GM12878 (cell line): ENCODE measurements at regions not wholly inside any gene's neighbourhood (a gene's known extent, or its start where the extent isn't known, plus 50 kb on each side); places are given as distances from the start of the nearest gene placed in this dataset.

Experiments
- ATAC-seq: fragments of 200-7000 bp; cut with Tn5 transposase; 3 replicates; pipeline ENCODE4 v1.9.1; 2020; ENCODE audit warnings: mild to moderate bottlenecking, moderate library complexity
- BruUV-seq: library from RNA; stranded (reverse); fragments of 400-500 nt; replicated peaks from 2 replicates; lab custom pipeline; 2021; lab: Mats Ljungman, UMichigan
- CTCF ChIA-PET: fragments of 300-600 bp; sonication (Branson Sonifier 250); formaldehyde crosslinking; extraction: SDS; loops from one replicate; lab custom pipeline; 2021; ENCODE audit warnings: inconsistent platforms; lab: Yijun Ruan, JAX
- POLR2A ChIA-PET: fragments of 350-600 bp; formaldehyde crosslinking; extraction: SDS; loops from one replicate; lab custom pipeline; 2021; ENCODE audit warnings: inconsistent platforms; lab: Charles Lee
- RAD21 ChIA-PET: fragments of 300-600 bp; sonication (Branson Sonifier 250); formaldehyde crosslinking; loops from one replicate; lab custom pipeline; 2023; ENCODE audit warnings: antibody characterized with exemption; ENCODE audit not compliant: unreplicated experiment; lab: Charles Lee
- SMC1A ChIA-PET: fragments of 300-600 bp; sonication (Branson Sonifier 250); formaldehyde crosslinking; loops from one replicate; lab custom pipeline; 2023; ENCODE audit not compliant: unreplicated experiment, uncharacterized antibody; lab: Charles Lee
- DNase-seq: peaks from one replicate; pipeline ENCODE4 v3.0.0-alpha.2; 2011; ENCODE audit warnings: low read depth, low spot score
- FAIRE-seq: peaks from 3 replicates; lab custom pipeline; 2011; peaks lifted over from hg19 to GRCh38; lab: Jason Lieb, UNC
- H2AFZ ChIP-seq: 2 replicates; pipeline ENCODE4 v1.6.0; 2011; ENCODE audit warnings: low read depth, low read length, control low read depth; ENCODE audit not compliant: control insufficient read depth
- H3K27ac ChIP-seq: 2 replicates; pipeline ENCODE4 v1.5.1; 2011; ENCODE audit warnings: control low read depth; ENCODE audit not compliant: control insufficient read depth, insufficient read depth
- H3K27me3 ChIP-seq, 2 experiments: replicated peaks in 1 of 2; 2 replicates each; pipeline versions ENCODE4 v1.6.0 to v1.6.1; 2011; ENCODE audit warnings: low read length in 1 of 2; ENCODE audit not compliant: control insufficient read depth in 2 of 2, insufficient read depth in 2 of 2
- H3K36me3 ChIP-seq, 2 experiments: 2 replicates each; pipeline ENCODE4 v1.5.1; 2011; ENCODE audit warnings: low read length in 1 of 2; ENCODE audit not compliant: control insufficient read depth in 2 of 2, insufficient read depth in 2 of 2
- H3K4me1 ChIP-seq: 2 replicates; pipeline ENCODE4 v1.6.1; 2011; ENCODE audit warnings: mild to moderate bottlenecking, low read length, moderate library complexity, mixed read lengths; ENCODE audit not compliant: control insufficient read depth, insufficient read depth
- H3K4me2 ChIP-seq: 2 replicates; pipeline ENCODE4 v1.6.0; 2011; ENCODE audit warnings: control low read depth; ENCODE audit not compliant: control insufficient read depth, insufficient read depth
- H3K4me3 ChIP-seq: fragments of 200-600 bp; sonication (generic); 2 replicates; pipeline ENCODE4 v1.5.1; 2016
- H3K79me2 ChIP-seq: 2 replicates; pipeline ENCODE4 v1.6.0; 2011; ENCODE audit warnings: low read length; ENCODE audit not compliant: control insufficient read depth, insufficient read depth
- H3K9ac ChIP-seq: 2 replicates; pipeline ENCODE4 v1.8.0; 2011; ENCODE audit warnings: low read length, control low read depth, mixed read lengths; ENCODE audit not compliant: control insufficient read depth, insufficient read depth
- H3K9me3 ChIP-seq: replicated peaks from 3 replicates; pipeline ENCODE4 v1.5.1; 2011; ENCODE audit warnings: mild to moderate bottlenecking, low read length; ENCODE audit not compliant: control insufficient read depth, insufficient read depth
- H4K20me1 ChIP-seq: 2 replicates; pipeline ENCODE4 v1.6.0; 2011; ENCODE audit not compliant: control insufficient read depth, insufficient read depth
- ASH2L ChIP-seq: fragments of 300-600, 200-600 bp; sonication (generic); IDR thresholded peaks from 2 replicates; pipeline ENCODE4 v1.6.1; 2017; ENCODE audit warnings: low read depth, mild to moderate bottlenecking, borderline replicate concordance
- BHLHE40 ChIP-seq, 2 experiments: fragments of 450-650 bp in 1 of 2; IDR thresholded peaks; 2 replicates each; pipeline ENCODE4 v1.6.1; 2011 to 2017; ENCODE audit warnings: low read depth in 2 of 2, borderline replicate concordance in 1 of 2, improper control_type of control experiment in 1 of 2, low read length in 1 of 2, mild to moderate bottlenecking in 1 of 2
- ETV6 ChIP-seq, 2 experiments: fragments of 450-650 bp in 1 of 2; IDR thresholded peaks in 1 of 2; conservative IDR thresholded peaks in 1 of 2; 2 replicates each; pipeline ENCODE4 v1.6.1; 2014; ENCODE audit warnings: antibody characterized with exemption in 1 of 2, borderline replicate concordance in 1 of 2, low read depth in 1 of 2, mild to moderate bottlenecking in 1 of 2, moderate library complexity in 1 of 2
- HDGF ChIP-seq: fragments of 450-650 bp; IDR thresholded peaks from 2 replicates; pipeline ENCODE4 v1.6.1; 2016; ENCODE audit warnings: antibody characterized with exemption
- SIX5 ChIP-seq: IDR thresholded peaks from 2 replicates; pipeline ENCODE4 v1.6.1; 2011; ENCODE audit warnings: mild to moderate bottlenecking, low read depth, low read length, moderate library complexity; ENCODE audit not compliant: severe bottlenecking
- SMC3 ChIP-seq: IDR thresholded peaks from 2 replicates; pipeline ENCODE4 v1.6.1; 2011; ENCODE audit warnings: low read length, improper control_type of control experiment, borderline replicate concordance
- SPI1 ChIP-seq: IDR thresholded peaks from 2 replicates; pipeline ENCODE4 v1.6.1; 2011; ENCODE audit warnings: low read depth, mild to moderate bottlenecking, low read length, moderate library complexity, borderline replicate concordance; ENCODE audit not compliant: insufficient read depth
- SUZ12 ChIP-seq: fragments of 200-600 bp; sonication (generic); IDR thresholded peaks from one replicate; pipeline ENCODE4 v1.6.1; 2018; ENCODE audit warnings: antibody characterized with exemption, mild to moderate bottlenecking; ENCODE audit not compliant: unreplicated experiment
- ZNF24 ChIP-seq: fragments of 450-650 bp; IDR thresholded peaks from 2 replicates; pipeline ENCODE4 v1.6.1; 2017; ENCODE audit warnings: antibody characterized with exemption, mild to moderate bottlenecking
- in situ Hi-C: fragments of 300-500 bp; cut with MboI; formaldehyde crosslinking; loops from 9 replicates; pipeline ENCODE4 v1.14.3; 2018; ENCODE audit warnings: mixed read lengths
- intact Hi-C: fragments of 100-400 bp; cut with micrococcal nuclease; formaldehyde crosslinking; loops from one replicate; pipeline ENCODE4 v1.14.2; 2022; ENCODE audit not compliant: unreplicated experiment
- TF ChIP-seq, protein P1 (sequence below): fragments of 450-650 bp; IDR thresholded peaks from 2 replicates; pipeline ENCODE4 v1.6.1; 2018; ENCODE audit warnings: borderline replicate concordance, mild to moderate bottlenecking; ENCODE audit not compliant: partially characterized antibody
- TF ChIP-seq, protein P2 (sequence below): fragments of 450-650 bp; IDR thresholded peaks from 2 replicates; pipeline ENCODE4 v1.6.1; 2016; ENCODE audit warnings: mild to moderate bottlenecking, moderate library complexity, borderline replicate concordance

DNA sequence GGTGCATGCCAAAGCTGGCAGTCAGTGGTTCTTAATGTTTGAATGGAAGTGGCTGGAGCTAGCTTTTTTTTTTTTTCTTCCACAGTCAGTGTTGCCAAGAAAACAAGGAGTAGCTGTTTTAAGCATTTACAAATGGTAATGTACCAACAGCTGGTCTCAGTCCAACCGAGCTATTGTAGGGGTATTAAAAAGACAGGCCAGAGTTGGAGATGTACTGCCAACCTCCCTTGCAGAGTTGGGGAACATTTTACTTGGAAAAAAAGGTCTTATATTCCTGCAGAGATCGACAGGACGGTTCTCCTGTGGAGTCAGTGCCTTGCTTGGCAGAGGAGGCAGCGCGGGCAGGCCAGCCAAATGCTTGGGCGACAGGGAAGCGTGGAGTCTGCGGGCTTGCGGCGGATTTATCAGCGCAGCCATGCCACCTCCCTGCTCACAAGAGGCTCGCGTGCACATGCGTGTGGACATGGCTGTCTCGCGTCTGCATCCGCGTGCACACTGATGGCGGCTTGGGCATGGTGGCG lies 338.1 kb downstream of the RPS6KC1 start (continued):
- TF ChIP-seq, protein P1, sequence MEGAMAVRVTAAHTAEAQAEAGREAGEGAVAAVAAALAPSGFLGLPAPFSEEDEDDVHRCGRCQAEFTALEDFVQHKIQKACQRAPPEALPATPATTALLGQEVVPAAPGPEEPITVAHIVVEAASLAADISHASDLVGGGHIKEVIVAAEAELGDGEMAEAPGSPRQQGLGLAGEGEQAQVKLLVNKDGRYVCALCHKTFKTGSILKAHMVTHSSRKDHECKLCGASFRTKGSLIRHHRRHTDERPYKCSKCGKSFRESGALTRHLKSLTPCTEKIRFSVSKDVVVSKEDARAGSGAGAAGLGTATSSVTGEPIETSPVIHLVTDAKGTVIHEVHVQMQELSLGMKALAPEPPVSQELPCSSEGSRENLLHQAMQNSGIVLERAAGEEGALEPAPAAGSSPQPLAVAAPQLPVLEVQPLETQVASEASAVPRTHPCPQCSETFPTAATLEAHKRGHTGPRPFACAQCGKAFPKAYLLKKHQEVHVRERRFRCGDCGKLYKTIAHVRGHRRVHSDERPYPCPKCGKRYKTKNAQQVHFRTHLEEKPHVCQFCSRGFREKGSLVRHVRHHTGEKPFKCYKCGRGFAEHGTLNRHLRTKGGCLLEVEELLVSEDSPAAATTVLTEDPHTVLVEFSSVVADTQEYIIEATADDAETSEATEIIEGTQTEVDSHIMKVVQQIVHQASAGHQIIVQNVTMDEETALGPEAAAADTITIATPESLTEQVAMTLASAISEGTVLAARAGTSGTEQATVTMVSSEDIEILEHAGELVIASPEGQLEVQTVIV: no peak
- TF ChIP-seq ASH2L (no peak), SIX5 (no peak), ZNF24 (no peak)
- TF ChIP-seq, protein P2, sequence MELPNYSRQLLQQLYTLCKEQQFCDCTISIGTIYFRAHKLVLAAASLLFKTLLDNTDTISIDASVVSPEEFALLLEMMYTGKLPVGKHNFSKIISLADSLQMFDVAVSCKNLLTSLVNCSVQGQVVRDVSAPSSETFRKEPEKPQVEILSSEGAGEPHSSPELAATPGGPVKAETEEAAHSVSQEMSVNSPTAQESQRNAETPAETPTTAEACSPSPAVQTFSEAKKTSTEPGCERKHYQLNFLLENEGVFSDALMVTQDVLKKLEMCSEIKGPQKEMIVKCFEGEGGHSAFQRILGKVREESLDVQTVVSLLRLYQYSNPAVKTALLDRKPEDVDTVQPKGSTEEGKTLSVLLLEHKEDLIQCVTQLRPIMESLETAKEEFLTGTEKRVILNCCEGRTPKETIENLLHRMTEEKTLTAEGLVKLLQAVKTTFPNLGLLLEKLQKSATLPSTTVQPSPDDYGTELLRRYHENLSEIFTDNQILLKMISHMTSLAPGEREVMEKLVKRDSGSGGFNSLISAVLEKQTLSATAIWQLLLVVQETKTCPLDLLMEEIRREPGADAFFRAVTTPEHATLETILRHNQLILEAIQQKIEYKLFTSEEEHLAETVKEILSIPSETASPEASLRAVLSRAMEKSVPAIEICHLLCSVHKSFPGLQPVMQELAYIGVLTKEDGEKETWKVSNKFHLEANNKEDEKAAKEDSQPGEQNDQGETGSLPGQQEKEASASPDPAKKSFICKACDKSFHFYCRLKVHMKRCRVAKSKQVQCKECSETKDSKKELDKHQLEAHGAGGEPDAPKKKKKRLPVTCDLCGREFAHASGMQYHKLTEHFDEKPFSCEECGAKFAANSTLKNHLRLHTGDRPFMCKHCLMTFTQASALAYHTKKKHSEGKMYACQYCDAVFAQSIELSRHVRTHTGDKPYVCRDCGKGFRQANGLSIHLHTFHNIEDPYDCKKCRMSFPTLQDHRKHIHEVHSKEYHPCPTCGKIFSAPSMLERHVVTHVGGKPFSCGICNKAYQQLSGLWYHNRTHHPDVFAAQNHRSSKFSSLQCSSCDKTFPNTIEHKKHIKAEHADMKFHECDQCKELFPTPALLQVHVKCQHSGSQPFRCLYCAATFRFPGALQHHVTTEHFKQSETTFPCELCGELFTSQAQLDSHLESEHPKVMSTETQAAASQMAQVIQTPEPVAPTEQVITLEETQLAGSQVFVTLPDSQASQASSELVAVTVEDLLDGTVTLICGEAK: no peak
- TF ChIP-seq, all 136 proteins: peak for 0

DNA sequence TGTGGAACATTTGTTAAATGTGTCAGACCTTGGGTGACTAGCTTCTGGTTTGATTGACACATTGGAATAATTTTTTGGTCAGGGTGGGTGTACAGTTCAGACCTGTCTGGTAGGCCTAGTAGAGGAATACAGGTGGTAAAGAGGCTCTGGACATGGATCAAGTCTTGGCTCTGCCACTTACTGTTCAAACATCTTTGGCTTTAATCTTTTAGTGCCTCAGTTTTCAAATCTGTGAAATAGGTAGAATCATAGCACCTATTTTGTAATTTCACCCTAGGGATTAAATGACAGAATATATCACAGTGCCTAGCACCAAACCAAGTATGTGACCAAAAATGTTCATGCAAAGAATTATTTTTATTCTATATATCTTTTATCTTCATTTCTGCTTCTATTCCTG lies 340.4 kb downstream of the RPS6KC1 start:
- intact Hi-C loops (no loop called here), in situ Hi-C loops (no loop called here)
- TF ChIP-seq SPI1: no peak
- TF ChIP-seq SUZ12: no peak
- TF ChIP-seq HDGF: no peak
- no peak for TF ChIP-seq ETV6 (conservative IDR thresholded peaks at IDR 0.05 in 1 of 2, IDR thresholded peaks at IDR 0.05 in 1 of 2; ENCODE audit: borderline replicate concordance in 1 of 2, low read depth in 1 of 2)
- no peak for TF ChIP-seq BHLHE40 (IDR thresholded peaks at IDR 0.05; ENCODE audit: borderline replicate concordance in 1 of 2, low read depth in 2 of 2, low read length in 1 of 2)
- no peak for TF ChIP-seq SMC3
- CTCF ChIA-PET: no interaction called here
- POLR2A ChIA-PET: no interaction called here
- Histone ChIP-seq H2AFZ (no peak overlapping the region), H3K9ac (no peak overlapping the region), H3K27me3 (peaks cover 0 to 2% of the 10 kb centered on the region in 2 experiments; a peak in 3 of 4 replicates), H3K4me3 (no peak overlapping the region), H3K79me2 (no peaks in the 10 kb centered on the region), H3K9me3 (no peaks in the 10 kb centered on the region), H3K4me1 (no peaks in the 10 kb centered on the region), H4K20me1 (no peaks in the 10 kb centered on the region), H3K36me3 (no peaks in the 10 kb centered on the region), H3K4me2 (no peak overlapping the region), H3K27ac (no peak overlapping the region)
- RAD21 ChIA-PET: no interaction called here
- FAIRE-seq (no peak), DNase-seq (no peak), ATAC-seq (no peak)
- SMC1A ChIA-PET: no interaction called here
- BruUV-seq: no TSS peak
